A673 (cell line): ENCODE measurements at regions not wholly inside any gene's neighbourhood (a gene's known extent, or its start where the extent isn't known, plus 50 kb on each side); places are given as distances from the start of the nearest gene placed in this dataset.

ENCODE experiments used
- BruUV-seq: library from RNA; stranded (reverse); fragments of 400-500 nt; replicated peaks from 2 replicates; lab custom pipeline; 2021; lab: Mats Ljungman, UMichigan
- CTCF ChIA-PET: fragments of 300-600 bp; sonication (Branson Sonifier 250); formaldehyde crosslinking; loops from one replicate; lab custom pipeline; 2022; ENCODE audit warnings: antibody characterized with exemption; lab: Charles Lee
- POLR2A ChIA-PET: fragments of 300-600 bp; sonication (Branson Sonifier 250); formaldehyde crosslinking; loops from one replicate; lab custom pipeline; 2022; ENCODE audit warnings: antibody characterized with exemption; ENCODE audit not compliant: low non-redundant PET; lab: Charles Lee
- DNase-seq: peaks from one replicate; pipeline ENCODE4 v3.0.0-alpha.2; 2015; ENCODE audit warnings: low spot score
- H3K27ac ChIP-seq: fragments of 200-600 bp; sonication (generic); 2 replicates; pipeline ENCODE4 v1.5.1; 2016; ENCODE audit warnings: mixed run types, low read depth, mild to moderate bottlenecking, mixed read lengths, antibody characterized with exemption, low read length; ENCODE audit not compliant: poor library complexity, severe bottlenecking
- H3K27me3 ChIP-seq: fragments of 200-600 bp; sonication (generic); replicated peaks from 2 replicates; pipeline ENCODE4 v1.6.1; 2017; ENCODE audit warnings: mixed run types, low read depth, mild to moderate bottlenecking, mixed read lengths, antibody characterized with exemption, low read length; ENCODE audit not compliant: insufficient read depth, poor library complexity
- H3K36me3 ChIP-seq: fragments of 200-600 bp; sonication (generic); 2 replicates; pipeline ENCODE4 v1.6.1; 2016; ENCODE audit warnings: mixed run types, mild to moderate bottlenecking, mixed read lengths, antibody characterized with exemption, low read length; ENCODE audit not compliant: insufficient read depth, poor library complexity, severe bottlenecking
- H3K4me1 ChIP-seq: fragments of 200-600 bp; sonication (generic); 2 replicates; pipeline ENCODE4 v1.6.1; 2017; ENCODE audit warnings: mixed run types, mild to moderate bottlenecking, mixed read lengths, antibody characterized with exemption, low read length; ENCODE audit not compliant: insufficient read depth, poor library complexity, severe bottlenecking
- H3K4me3 ChIP-seq: fragments of 200-600 bp; sonication (generic); 2 replicates; pipeline ENCODE4 v1.5.1; 2016; ENCODE audit warnings: low read depth, mixed run types, mild to moderate bottlenecking, mixed read lengths, low read length; ENCODE audit not compliant: poor library complexity, severe bottlenecking
- H3K9me3 ChIP-seq: fragments of 200-600 bp; sonication (generic); 2 replicates; pipeline ENCODE4 v1.6.1; 2016; ENCODE audit warnings: mixed run types, low read depth, mild to moderate bottlenecking, mixed read lengths, antibody characterized with exemption, low read length; ENCODE audit not compliant: poor library complexity, severe bottlenecking
- EZH2 ChIP-seq: fragments of 200-600 bp; sonication (generic); IDR thresholded peaks from 2 replicates; pipeline ENCODE4 v1.6.1; 2017; ENCODE audit warnings: borderline replicate concordance, low read depth, mild to moderate bottlenecking, mixed read lengths, antibody characterized with exemption, low read length; ENCODE audit not compliant: poor library complexity, severe bottlenecking
- intact Hi-C: fragments of 100-400 bp; cut with micrococcal nuclease; formaldehyde crosslinking; loops from one replicate; pipeline ENCODE4 v1.10.0; 2022; ENCODE audit not compliant: unreplicated experiment
- TF ChIP-seq, protein P1 (sequence below): fragments of 300-800, 200-600 bp; sonication (generic); conservative IDR thresholded peaks from 2 replicates; pipeline ENCODE4 v1.5.1; 2017; ENCODE audit warnings: low read depth, mild to moderate bottlenecking, antibody characterized with exemption, low read length, moderate library complexity, mixed read lengths

DNA sequence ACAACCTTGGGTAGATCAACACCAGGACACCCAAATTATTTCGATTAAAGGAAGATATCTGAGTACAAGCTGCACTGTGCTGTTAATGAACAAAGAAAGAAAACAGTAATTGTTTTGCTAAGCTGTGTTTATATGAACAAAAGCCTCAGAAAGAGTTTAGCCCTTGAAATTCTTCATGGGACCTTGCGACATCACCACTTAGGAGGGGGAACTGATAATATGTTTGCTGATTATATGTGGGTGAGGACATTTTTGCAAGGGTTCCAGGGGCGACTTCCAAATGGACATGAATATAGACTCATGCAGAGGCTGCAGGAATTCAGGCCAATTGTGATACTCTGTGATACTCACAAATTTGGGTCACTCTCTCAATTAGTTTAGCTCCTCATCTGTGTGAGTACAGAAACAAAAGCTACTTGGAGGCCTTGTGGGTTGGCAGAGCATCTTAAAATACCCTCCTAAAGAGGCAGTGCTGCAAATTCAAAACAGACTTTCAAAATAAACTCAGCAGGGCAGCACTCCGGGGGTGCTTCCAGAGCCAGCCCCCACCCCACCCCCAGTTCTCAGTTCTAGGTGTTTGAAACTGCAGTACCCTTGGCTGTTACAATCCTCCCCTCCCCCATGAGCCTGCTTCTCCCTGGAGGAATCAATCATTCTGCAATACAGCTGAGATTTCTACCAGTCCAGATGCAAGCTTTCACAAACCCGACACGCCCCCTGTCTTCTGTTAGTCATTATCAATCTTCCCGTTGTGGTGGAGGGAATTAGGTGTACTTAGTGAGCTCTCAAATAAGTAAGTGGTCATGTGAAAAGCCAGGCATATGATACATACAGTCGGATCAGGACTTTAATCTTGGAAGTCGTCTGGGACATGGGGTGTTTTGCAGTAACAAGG lies 97.0 kb upstream of the MBNL2 start:
- intact Hi-C loops: loop anchor here (5.0 kb wide), 1 partner anchor 97 kb away; the partner anchor contains the start of gene MBNL2
- Histone ChIP-seq H3K9me3 (no peaks in the 10 kb centered on the region), H3K36me3 (no peaks in the 10 kb centered on the region), H3K27ac (peak overlapping the region; percentile 47), H3K4me3 (no peak overlapping the region), H3K27me3 (no peaks in the 10 kb centered on the region), H3K4me1 (peaks cover 25% of the 10 kb centered on the region)
- CTCF ChIA-PET: interaction anchor here (1.4 to 2.1 kb wide), 2 partner anchors 15 to 16 kb away, joined by 4 to 18 read pairs; no protein-coding TSS in a partner anchor
- POLR2A ChIA-PET: no interaction called here
- no TSS peak for BruUV-seq
- TF ChIP-seq, protein P1, sequence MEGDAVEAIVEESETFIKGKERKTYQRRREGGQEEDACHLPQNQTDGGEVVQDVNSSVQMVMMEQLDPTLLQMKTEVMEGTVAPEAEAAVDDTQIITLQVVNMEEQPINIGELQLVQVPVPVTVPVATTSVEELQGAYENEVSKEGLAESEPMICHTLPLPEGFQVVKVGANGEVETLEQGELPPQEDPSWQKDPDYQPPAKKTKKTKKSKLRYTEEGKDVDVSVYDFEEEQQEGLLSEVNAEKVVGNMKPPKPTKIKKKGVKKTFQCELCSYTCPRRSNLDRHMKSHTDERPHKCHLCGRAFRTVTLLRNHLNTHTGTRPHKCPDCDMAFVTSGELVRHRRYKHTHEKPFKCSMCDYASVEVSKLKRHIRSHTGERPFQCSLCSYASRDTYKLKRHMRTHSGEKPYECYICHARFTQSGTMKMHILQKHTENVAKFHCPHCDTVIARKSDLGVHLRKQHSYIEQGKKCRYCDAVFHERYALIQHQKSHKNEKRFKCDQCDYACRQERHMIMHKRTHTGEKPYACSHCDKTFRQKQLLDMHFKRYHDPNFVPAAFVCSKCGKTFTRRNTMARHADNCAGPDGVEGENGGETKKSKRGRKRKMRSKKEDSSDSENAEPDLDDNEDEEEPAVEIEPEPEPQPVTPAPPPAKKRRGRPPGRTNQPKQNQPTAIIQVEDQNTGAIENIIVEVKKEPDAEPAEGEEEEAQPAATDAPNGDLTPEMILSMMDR: peak; percentile 33; the same call in 1 of the 2 replicates
- TF ChIP-seq EZH2: no peak
- DNase-seq: peak; percentile 93

DNA sequence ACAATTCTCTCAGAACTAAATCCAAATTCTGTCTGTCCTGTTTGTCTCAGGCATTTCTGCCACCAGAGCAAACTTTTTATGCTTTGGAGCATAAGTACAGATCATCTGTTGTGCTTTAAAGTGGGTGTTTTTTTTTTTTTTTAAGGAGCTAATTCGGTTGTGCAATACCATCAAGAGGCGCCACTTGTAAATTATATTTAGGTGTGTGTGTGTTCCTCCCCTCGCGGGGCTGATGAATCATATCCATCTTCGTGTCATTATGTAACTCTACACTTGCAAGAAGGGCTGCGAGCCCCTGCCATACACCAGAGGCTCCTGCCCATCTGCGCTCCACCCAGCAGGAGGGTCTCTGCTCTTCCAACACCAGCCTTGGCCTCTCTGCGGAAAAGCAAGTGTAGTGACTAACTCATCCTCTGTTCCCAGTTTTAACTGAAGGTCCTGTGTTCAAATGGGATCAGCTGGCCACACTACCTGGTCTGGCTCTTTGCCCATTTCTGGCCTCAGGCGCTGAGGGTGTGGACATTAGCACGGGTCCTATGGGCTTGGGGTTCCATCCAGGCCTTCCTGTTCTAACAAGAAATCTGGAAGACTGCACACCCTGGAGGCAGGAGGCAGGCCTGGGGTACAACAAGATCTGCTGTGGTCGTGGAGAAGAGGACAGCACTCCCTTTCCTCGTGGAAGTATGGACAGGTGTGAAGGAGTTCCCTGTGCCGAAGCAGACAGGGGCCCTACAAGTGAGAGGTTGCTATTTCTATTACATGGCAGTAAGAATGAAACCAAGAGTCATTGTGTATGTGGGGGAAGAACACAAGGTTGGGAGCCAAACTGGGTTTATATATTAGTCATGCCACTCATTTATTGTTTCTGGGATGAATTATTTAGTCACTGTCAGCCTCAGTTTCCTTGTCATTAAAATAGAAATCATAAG lies 96.1 kb upstream of the MBNL2 start:
- Histone ChIP-seq H3K27ac (peak overlapping the region; percentile 24), H3K27me3 (no peaks in the 10 kb centered on the region), H3K4me3 (no peak overlapping the region), H3K4me1 (peaks cover 25% of the 10 kb centered on the region), H3K36me3 (no peaks in the 10 kb centered on the region), H3K9me3 (no peaks in the 10 kb centered on the region)
- DNase-seq: peak; percentile 66
- TF ChIP-seq, protein P1: no peak
- no peak for TF ChIP-seq EZH2
- CTCF ChIA-PET: interaction anchor here (1.4 to 2.1 kb wide), 2 partner anchors 15 to 16 kb away, joined by 4 to 18 read pairs; no protein-coding TSS in a partner anchor
- BruUV-seq: no TSS peak
- intact Hi-C loops: loop anchor here (5.0 kb wide), 1 partner anchor 96 kb away; the partner anchor contains the start of gene MBNL2
- POLR2A ChIA-PET: no interaction called here

DNA sequence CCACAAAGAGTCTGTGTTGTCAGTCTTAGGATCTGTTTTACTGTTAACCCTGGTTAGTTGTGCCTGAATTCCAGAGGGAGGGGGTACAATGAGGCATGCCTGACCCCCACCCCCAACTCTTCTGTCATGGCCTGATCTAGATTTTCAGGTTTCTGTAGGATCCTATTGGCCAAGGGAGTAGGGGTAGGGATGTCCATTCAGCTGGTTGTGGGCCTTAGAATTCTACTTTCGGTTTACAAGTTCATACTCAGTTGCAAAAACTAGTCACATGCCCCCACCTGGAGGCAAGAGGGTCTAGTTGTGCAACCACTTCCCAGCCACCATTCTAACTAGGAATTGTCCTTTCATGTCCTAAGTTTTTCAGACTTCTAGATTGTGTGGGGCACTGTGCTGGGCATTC lies 94.3 kb upstream of the MBNL2 start:
- H3K4me3 ChIP-seq: no peak overlapping the region
- POLR2A ChIA-PET: no interaction called here
- BruUV-seq: no TSS peak
- no peaks in the 10 kb centered on the region for H3K27me3 ChIP-seq
- H3K4me1 ChIP-seq: peaks cover 25% of the 10 kb centered on the region
- H3K36me3 ChIP-seq: no peaks in the 10 kb centered on the region
- DNase-seq: no peak
- intact Hi-C loops: loop anchor here (5.0 kb wide), 1 partner anchor 94 kb away; the partner anchor contains the start of gene MBNL2
- TF ChIP-seq, protein P1: no peak
- TF ChIP-seq EZH2: no peak
- H3K27ac ChIP-seq: no peak overlapping the region
- CTCF ChIA-PET: no interaction called here
- H3K9me3 ChIP-seq: no peaks in the 10 kb centered on the region
